GM19239 (cell line): ENCODE measurements at regions not wholly inside any gene's neighbourhood (a gene's known extent, or its start where the extent isn't known, plus 50 kb on each side); places are given as distances from the start of the nearest gene placed in this dataset.
A peak's percentile ranks its signal among the peaks of the same experiment; 100 is the strongest.

Experiments
- DNase-seq: peaks from one replicate; pipeline ENCODE4 v3.0.0; 2011; ENCODE audit warnings: low spot score; ENCODE audit not compliant: insufficient read length
- FAIRE-seq: peaks from 2 replicates; lab custom pipeline; 2011; peaks lifted over from hg19 to GRCh38; lab: Jason Lieb, UNC

DNA sequence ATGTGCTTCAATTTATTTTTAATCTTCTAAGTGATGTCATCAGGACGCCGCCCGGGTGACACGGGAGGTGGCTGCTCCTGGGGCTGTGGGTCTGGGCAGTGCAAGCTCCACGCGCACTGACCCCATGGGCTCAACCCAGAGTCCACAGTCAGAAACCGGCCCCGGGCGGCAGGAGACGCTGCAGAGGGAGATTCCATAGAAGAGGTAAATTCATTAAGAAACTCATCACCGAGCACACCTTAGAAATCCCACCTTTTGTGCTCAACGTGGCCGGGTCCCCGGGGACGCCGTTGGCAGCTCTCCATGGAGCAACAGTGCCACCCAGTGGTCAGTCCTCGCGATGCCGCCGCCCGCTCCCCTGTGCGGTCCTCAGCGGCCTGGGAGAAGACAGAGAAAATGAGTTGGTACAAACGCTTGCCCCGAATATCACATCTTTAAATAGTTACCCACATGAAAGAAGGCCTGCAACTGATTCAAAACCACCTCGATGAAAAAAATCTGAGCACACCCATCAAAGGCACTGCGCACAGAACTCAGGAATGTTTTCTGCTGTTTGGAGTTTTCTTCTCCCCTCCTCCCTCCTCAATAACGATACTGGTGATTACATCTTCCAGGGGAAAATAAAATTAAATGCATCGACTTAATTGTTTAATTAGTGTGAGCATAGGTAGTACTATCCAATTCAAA lies 92.6 kb downstream of the CMPK2 start:
- peak; percentile 62 for DNase-seq
- FAIRE-seq: peak; percentile 95

DNA sequence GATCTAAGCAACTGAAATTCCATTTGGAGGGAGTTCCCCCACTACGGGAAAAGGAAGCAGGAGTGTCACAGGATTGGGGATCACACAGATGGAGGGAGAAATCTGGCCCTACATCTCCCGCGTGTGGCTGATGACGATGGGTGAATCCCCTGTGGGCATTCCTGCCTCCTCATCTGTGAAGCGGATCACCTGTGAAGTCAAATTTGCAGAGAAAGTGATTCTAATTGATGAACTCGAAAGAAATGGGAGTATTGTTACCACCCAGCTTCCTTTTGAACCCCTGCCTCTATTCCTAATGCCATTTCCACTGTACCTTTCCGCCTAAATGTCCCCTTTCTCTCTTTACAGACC lies 92.0 kb downstream of the CMPK2 start:
- FAIRE-seq: no peak
- no peak for DNase-seq

DNA sequence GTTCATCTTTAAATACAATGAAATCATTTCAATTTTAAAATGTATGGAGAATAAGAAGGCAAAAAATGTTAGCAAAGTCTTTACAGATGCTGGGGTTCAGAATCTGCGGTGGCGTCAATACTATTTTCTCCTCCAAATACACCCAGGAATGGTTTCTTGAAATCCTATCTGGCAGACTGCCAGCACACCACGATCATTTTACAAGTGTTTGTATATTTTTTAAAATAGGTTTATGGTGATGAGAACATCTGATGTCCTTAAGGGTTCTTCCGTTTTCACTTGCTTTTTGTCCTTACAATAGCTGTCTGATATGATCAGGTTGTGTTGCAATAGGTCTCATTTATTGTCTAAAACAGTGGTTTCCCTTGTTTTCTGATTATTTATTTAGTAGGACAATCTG lies 89.6 kb downstream of the CMPK2 start:
- no peak for FAIRE-seq
- DNase-seq: no peak

DNA sequence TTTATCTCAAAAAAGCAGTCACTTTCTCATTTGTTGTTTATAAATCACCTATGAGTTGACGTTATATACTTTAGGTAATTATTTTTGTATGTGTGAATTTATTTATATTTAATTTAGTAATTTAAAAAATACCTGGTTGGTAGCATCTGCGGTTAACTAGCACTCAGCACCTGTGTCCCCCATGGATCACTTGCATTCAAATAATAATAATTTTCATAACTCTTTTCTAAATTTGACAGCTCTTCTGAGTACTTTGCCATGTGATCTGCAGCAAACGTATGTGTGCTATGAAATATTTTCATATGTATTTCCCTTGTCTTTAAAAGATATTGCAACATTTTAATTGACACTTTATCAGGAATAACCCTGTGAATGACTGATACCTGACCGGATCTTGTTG lies 88.1 kb downstream of the CMPK2 start:
- DNase-seq: no peak
- no peak for FAIRE-seq

DNA sequence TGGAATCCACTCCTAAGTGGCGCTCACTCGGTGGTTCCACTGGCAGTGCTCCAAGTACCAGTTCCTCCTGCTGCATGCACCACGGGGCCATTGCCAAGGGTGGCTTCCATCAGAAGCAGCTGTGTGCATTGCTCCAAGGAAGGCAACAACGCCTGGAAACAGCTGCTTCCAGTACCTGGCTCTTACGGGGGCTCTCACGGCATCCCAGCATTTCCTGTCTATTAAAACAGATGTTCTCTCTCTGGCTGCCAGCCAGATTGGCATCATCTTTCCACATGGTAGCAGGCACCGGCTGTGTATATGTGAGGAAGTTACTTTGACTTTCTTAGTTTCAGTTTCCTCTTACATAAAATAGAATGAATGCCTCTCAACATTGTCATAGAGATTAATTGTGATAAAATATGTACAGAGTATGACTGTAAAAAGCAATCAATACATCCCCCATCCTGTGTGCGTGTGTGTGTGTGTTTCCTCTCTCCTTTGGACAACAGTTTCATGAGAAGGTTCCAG lies 84.9 kb downstream of the CMPK2 start:
- FAIRE-seq: no peak
- DNase-seq: no peak

DNA sequence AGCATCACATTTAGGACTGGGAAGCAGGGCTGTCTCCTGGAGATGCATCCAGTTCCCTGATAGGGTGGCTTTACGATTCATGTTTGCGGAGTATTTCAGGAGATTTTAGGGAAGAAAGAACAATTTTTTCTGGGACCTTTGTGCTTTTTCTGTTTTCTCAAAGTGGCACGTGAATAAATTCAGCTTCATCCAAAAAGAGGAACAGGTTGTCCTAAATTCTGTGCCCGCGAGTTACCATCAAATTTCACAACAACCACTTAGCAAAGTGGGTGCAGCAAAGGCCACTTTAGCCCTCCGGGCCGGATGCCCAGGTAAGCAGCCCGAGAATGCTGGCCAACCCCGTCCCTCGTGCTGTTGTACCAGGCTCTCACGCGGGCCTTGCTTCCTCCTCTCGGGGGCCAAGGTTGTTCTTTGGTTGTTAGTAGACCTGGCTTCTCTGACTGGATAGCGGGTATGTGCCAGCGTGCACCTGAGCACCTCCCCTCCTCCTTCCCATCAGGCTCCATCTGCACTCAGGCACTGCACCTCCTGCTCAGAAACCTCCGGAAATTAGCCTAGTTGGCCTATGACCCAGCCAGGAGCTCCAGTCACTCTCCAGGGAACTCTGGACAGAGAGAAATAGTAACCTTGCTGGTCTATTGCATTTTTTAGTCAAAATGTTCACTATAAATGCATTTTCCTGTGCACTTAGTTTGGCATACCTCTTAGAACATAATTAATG lies 83.0 kb downstream of the CMPK2 start:
- FAIRE-seq (no peak), DNase-seq (no peak)

DNA sequence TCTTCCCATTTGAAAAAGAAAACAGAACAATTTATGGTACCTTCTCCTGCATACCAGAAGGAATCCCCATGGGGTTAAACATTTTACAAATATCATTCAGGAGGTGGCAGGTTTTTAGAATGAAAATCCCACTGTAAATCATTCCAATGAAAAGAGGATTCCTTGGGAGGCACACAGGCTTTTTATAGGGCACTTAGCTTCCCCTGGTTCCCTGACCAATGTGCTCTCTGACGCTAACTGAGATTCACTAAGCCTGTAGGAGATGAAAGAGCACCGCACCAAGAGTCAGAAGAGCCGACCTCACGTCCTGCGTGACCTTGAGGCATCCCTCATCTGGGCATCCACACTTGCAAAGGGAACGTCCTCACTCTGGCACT lies 82.5 kb downstream of the CMPK2 start:
- no peak for FAIRE-seq
- DNase-seq: no peak

DNA sequence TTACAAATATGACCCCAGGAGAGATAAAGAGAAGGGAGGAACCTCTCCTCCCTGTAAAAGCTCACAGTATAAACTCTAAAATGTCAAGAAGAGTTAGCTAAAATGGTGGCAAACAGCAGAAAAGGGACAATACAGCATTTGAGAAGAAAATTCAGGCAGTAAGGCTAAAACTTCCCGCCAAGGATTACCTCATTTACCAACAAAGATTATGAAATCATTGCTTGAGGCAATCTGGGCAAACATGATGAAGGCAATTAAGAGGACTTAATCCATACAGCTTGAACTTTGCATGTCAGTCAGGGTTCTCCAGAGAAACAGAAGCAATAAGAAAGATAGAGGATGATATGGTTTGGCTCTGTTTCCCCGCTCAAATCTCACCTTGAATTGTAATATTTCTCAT lies 81.4 kb downstream of the CMPK2 start:
- DNase-seq (no peak), FAIRE-seq (no peak)

DNA sequence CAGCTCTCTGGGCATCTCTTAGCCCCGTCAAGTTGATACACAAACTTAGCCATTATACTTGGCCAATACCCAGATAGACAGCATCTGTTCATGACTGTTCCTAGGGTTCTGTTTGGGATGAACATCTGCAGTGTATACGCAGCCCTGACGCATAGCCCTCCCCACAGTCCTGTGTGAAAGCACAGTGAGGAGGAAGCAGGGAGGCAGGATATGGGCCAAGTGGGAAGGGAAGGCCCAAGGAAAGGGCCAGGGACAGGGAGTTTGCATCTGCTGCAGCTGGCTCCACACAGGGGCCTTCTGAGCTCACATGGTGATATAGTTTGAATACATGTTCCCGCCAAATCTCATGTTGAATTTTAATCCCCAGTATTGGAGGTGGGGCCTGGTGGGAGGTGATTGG lies 80.2 kb downstream of the CMPK2 start:
- no peak for FAIRE-seq
- DNase-seq: no peak

DNA sequence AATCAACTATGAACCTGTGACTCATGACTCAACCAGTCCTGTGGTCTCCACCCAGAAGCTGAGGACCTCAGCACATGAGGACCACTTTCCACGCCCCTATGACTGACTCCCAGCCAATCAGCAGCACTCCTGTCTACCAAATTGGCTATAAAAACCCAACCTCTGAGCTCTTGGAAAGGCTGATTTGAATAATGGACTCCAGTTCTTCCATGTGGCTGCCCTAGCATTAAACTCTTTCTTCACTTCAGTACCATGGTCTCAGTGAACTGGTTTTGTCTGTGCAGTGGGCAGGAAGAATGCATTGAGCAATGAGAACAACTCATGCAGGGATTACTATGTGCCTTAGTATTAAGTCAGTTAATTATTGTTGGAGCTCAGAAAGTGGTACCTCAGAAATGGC lies 78.3 kb downstream of the CMPK2 start:
- DNase-seq: no peak
- FAIRE-seq: no peak

DNA sequence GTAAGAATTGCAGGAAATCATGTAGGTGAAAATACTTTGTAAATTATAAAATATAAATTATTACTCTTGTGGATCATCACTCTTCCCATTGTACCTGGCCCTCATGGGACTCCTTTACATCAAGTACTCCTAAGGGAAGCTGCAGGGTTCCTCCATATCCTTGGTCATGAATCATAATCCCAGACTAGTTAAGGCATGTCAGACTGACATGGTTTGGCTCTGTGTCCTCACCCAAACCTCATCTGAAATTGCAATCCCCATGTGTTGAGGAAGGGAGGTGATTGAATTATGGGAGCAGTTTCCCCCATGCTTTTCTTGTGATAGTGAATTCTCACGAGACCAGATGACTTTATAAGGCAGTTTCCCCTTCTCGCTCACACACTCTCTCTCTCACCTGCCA lies 77.1 kb downstream of the CMPK2 start:
- FAIRE-seq (no peak), DNase-seq (no peak)

DNA sequence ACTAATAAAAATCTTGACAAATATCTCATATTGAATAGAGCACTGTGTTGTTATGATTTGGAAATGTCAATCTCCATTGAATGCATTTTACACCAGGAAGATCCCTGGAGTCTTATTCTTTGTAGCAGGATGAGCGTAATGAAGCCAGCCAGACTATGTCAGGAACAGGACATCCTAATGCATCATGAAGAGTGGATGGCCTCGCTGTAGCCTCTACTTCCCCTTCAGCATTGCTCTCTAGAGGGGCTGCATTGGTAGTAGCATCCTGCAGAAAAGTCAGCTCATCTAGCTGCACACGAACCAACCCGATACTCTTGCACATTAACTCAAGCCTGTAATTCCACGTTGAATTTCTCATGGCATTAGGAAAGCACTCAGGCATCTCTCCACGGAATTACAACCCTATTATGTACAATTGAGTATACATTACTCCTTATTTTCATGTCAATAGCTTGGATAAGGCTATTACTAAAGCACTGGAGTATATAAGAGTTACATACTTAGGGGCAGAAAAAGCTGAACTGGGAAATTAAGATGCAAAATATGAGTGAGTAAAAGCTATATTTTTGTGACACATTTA lies 76.1 kb downstream of the CMPK2 start:
- FAIRE-seq (no peak), DNase-seq (no peak)

DNA sequence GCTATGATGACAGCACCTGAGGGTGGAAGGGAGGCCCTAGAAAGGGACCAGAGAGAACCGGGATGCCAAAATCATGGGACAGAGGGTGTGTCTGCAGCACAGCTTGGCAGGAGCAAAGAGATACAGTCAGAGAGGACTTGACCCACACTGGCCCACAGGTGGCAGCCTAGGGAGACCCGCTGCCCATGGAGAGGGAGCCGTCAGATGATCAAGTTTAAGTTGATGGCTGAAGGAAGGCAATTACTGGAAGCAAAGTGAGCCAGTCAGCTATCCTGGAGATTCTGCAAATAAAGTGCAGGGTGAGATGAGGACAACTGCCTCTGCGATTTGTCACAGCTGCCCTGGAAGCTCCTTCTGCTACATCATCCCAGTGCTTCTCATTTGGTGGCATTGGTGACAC lies 74.0 kb downstream of the CMPK2 start:
- DNase-seq: no peak

DNA sequence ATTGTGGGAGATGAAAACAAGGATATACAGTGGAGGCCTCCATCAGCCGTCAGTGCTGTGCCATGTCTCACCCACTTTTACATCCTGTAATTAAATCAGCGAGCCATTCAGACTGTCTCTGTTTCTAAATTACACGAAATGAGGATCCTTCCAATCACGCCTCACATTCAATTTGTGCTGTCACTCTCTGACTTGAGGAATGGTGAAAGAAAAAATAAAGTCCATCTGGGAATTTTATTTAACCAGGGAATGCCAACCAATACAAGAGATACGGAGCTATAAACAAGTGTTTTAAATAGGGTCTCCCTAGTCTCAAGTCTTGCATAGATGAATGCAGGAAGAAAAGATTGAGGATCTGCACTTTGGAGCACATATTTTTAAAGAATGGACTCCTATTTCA lies 72.8 kb downstream of the CMPK2 start:
- FAIRE-seq (no peak), DNase-seq (no peak)

More for the DNA sequence above, 74.0 kb downstream of the CMPK2 start:
- FAIRE-seq: no peak

DNA sequence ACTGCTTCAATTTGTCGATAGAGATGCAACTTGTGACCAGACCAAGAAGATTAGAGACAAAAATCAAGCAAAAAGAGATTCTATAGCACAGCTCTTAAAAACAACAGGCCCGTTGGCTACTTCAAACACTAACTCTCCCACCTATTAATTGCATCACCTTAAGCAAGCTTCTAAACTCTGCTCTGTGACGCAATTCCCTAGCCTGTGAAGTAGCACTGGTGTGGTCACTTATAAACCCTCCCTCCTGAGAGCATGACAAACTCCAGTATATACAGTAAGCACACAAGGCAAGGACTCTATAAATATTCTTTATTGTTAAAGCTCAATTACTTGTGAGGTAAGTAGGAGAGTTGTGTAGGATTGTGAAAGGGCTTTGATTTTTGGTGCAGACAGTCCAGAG lies 72.3 kb downstream of the CMPK2 start:
- FAIRE-seq (no peak), DNase-seq (no peak)

DNA sequence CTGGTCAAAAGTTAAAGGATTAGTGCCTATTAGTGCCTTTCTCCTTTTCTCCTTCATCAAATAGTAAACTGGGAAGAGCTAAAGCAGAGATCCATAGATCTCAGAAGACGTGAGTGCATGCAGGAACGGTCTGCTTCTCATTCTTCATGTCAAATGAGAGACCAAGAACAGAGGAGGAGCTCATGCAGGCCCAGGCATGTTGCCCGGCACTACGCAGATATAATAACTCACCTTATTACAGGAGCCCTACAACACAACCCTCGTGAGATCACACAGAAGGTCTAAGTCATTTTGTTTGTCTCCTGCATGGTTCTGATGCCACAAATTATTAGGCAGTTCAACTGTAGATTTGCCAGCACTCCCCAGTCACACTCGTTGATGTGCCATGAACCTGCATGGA lies 71.8 kb downstream of the CMPK2 start:
- FAIRE-seq (no peak), DNase-seq (no peak)

DNA sequence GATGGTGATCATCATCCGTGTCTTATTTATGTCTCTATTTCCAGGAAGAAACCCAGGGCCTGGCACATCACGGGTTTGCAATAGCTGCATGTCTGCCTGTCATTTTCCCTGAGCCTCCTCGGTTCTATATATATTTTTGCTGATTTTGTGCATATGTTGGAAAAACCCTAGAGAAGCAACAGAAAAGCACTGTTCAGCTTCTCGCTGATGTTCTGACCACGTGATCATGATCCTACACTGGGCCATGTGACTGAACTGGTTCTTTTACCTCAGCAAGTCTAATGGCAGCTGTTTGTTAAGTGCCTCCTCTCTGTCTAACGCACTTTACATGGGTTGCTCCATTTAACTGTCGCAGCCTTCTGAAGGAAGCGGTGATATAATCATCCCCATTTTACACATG lies 71.3 kb downstream of the CMPK2 start:
- FAIRE-seq (no peak), DNase-seq (no peak)
